Stimulated activated naive CD8-positive, alpha-beta T cell treated with anti-CD3 and anti-CD28 coated beads, Interleukin-15, amount 100 ng/mL, for 72 hours (primary cell): ENCODE measurements at regions not wholly inside any gene's neighbourhood (a gene's known extent, or its start where the extent isn't known, plus 50 kb on each side); places are given as distances from the start of the nearest gene placed in this dataset.
"Not testable (repeated sequence)": the region's sequence is repeated elsewhere in the genome, so short reads cannot be mapped to it uniquely, and the experiment has no call there.

Experiments used
- ATAC-seq: fragments of 150-1000 bp; cut with Tn5 transposase; 2 replicates; pipeline ENCODE4 v1.10.0; 2021; ENCODE audit warnings: mild to moderate bottlenecking, moderate library complexity
- DNase-seq, 2 donors: peaks; one replicate each; pipeline ENCODE4 v3.0.0; 2021 to 2022
- H3K27ac Mint-ChIP-seq, 2 donors: one replicate each; pipeline ENCODE4 v1.8.0; 2022; ENCODE audit warnings: mild to moderate bottlenecking in 2 of 2, mixed read lengths in 2 of 2, moderate library complexity in 2 of 2
- H3K27me3 Mint-ChIP-seq: one replicate; pipeline ENCODE4 v1.8.0; 2022; ENCODE audit warnings: mixed read lengths
- H3K4me1 Mint-ChIP-seq: one replicate; pipeline ENCODE4 v1.8.0; 2022; ENCODE audit warnings: mild to moderate bottlenecking, mixed read lengths
- H3K4me3 Mint-ChIP-seq, 2 donors: one replicate each; pipeline ENCODE4 v1.8.0; 2022; ENCODE audit warnings: mild to moderate bottlenecking in 2 of 2, mixed read lengths in 2 of 2, moderate library complexity in 1 of 2
- H3K9me3 Mint-ChIP-seq, 2 donors: one replicate each; pipeline ENCODE4 v1.8.0; 2022; ENCODE audit warnings: mixed read lengths in 2 of 2

GRCh38 chr16:33913601-33914000 lies 454.2 kb downstream of the TP53TG3F start:
- not testable (repeated sequence) for H3K9me3 Mint-ChIP-seq, H3K27me3 Mint-ChIP-seq, H3K27ac Mint-ChIP-seq, ATAC-seq, DNase-seq, H3K4me3 Mint-ChIP-seq, H3K4me1 Mint-ChIP-seq

- not testable (repeated sequence) for H3K4me3 Mint-ChIP-seq, H3K27ac Mint-ChIP-seq, H3K27me3 Mint-ChIP-seq, H3K4me1 Mint-ChIP-seq, DNase-seq, H3K9me3 Mint-ChIP-seq
- peak; percentile 60 for ATAC-seq
Measured at GRCh38 chr16:33920761-33921545, 461.5 kb downstream of the TP53TG3F start.

GRCh38 chr16:33922914-33923313 lies 463.5 kb downstream of the TP53TG3F start:
- H3K27me3 Mint-ChIP-seq, DNase-seq, H3K4me1 Mint-ChIP-seq, ATAC-seq, H3K4me3 Mint-ChIP-seq, H3K27ac Mint-ChIP-seq, H3K9me3 Mint-ChIP-seq: not testable (repeated sequence)

GRCh38 chr16:33928026-33928425 lies 468.6 kb downstream of the TP53TG3F start:
- H3K4me1 Mint-ChIP-seq, H3K9me3 Mint-ChIP-seq, DNase-seq, ATAC-seq, H3K4me3 Mint-ChIP-seq, H3K27ac Mint-ChIP-seq, H3K27me3 Mint-ChIP-seq: not testable (repeated sequence)

GRCh38 chr16:33932191-33932590 lies 472.8 kb downstream of the TP53TG3F start:
- not testable (repeated sequence) for H3K9me3 Mint-ChIP-seq, H3K4me3 Mint-ChIP-seq, H3K27ac Mint-ChIP-seq, H3K27me3 Mint-ChIP-seq, DNase-seq, H3K4me1 Mint-ChIP-seq, ATAC-seq

- not testable (repeated sequence) for H3K9me3 Mint-ChIP-seq, DNase-seq, H3K4me3 Mint-ChIP-seq, H3K27me3 Mint-ChIP-seq, H3K27ac Mint-ChIP-seq, ATAC-seq, H3K4me1 Mint-ChIP-seq
Measured at GRCh38 chr16:33933039-33933438, 473.6 kb downstream of the TP53TG3F start.

- not testable (repeated sequence) for H3K9me3 Mint-ChIP-seq, H3K4me3 Mint-ChIP-seq, H3K27me3 Mint-ChIP-seq, DNase-seq, ATAC-seq, H3K4me1 Mint-ChIP-seq, H3K27ac Mint-ChIP-seq
Measured at GRCh38 chr16:33935766-33936165, 476.4 kb downstream of the TP53TG3F start.

- H3K27ac Mint-ChIP-seq, H3K4me1 Mint-ChIP-seq, H3K9me3 Mint-ChIP-seq, H3K27me3 Mint-ChIP-seq, ATAC-seq, H3K4me3 Mint-ChIP-seq, DNase-seq: not testable (repeated sequence)
Measured at GRCh38 chr16:33938097-33938496, 478.7 kb downstream of the TP53TG3F start.

GRCh38 chr16:33961536-33961935 lies 502.1 kb downstream of the TP53TG3F start:
- H3K27me3 Mint-ChIP-seq, H3K4me3 Mint-ChIP-seq, H3K4me1 Mint-ChIP-seq, H3K27ac Mint-ChIP-seq, ATAC-seq, H3K9me3 Mint-ChIP-seq: not testable (repeated sequence)
- DNase-seq: peak; percentile 6 to 26

GRCh38 chr16:33965534-33965933 lies 506.1 kb downstream of the TP53TG3F start:
- not testable (repeated sequence) for DNase-seq, H3K27me3 Mint-ChIP-seq, H3K9me3 Mint-ChIP-seq, ATAC-seq, H3K4me3 Mint-ChIP-seq, H3K27ac Mint-ChIP-seq, H3K4me1 Mint-ChIP-seq

GRCh38 chr16:33966855-33967254 lies 507.4 kb downstream of the TP53TG3F start:
- ATAC-seq, H3K27me3 Mint-ChIP-seq, H3K9me3 Mint-ChIP-seq, H3K4me1 Mint-ChIP-seq, H3K4me3 Mint-ChIP-seq, H3K27ac Mint-ChIP-seq, DNase-seq: not testable (repeated sequence)

GRCh38 chr16:33974557-33974956 lies 515.1 kb downstream of the TP53TG3F start:
- ATAC-seq: not testable (repeated sequence)

GRCh38 chr16:33975744-33976143 lies 516.3 kb downstream of the TP53TG3F start:
- H3K27me3 Mint-ChIP-seq, H3K4me3 Mint-ChIP-seq, H3K27ac Mint-ChIP-seq, DNase-seq, H3K4me1 Mint-ChIP-seq, H3K9me3 Mint-ChIP-seq: not testable (repeated sequence)
- peak; percentile 69 for ATAC-seq

More at GRCh38 chr16:33974557-33974956, 515.1 kb downstream of the TP53TG3F start:
- not testable (repeated sequence) for H3K9me3 Mint-ChIP-seq, H3K27me3 Mint-ChIP-seq, DNase-seq, H3K4me3 Mint-ChIP-seq, H3K4me1 Mint-ChIP-seq, H3K27ac Mint-ChIP-seq

GRCh38 chr16:33976521-33976920 lies 517.1 kb downstream of the TP53TG3F start:
- not testable (repeated sequence) for H3K4me3 Mint-ChIP-seq, H3K27me3 Mint-ChIP-seq, H3K27ac Mint-ChIP-seq, DNase-seq, H3K9me3 Mint-ChIP-seq, H3K4me1 Mint-ChIP-seq
- ATAC-seq: peak; percentile 6

- not testable (repeated sequence) for H3K27me3 Mint-ChIP-seq, ATAC-seq, H3K4me3 Mint-ChIP-seq, H3K9me3 Mint-ChIP-seq, H3K4me1 Mint-ChIP-seq, DNase-seq, H3K27ac Mint-ChIP-seq
Measured at GRCh38 chr16:33978784-33979183, 519.4 kb downstream of the TP53TG3F start.

- H3K4me3 Mint-ChIP-seq, H3K4me1 Mint-ChIP-seq, ATAC-seq, DNase-seq, H3K27me3 Mint-ChIP-seq, H3K27ac Mint-ChIP-seq, H3K9me3 Mint-ChIP-seq: not testable (repeated sequence)
Measured at GRCh38 chr16:33979613-33980012, 520.2 kb downstream of the TP53TG3F start.

- H3K4me3 Mint-ChIP-seq, H3K27me3 Mint-ChIP-seq, H3K4me1 Mint-ChIP-seq, H3K27ac Mint-ChIP-seq, H3K9me3 Mint-ChIP-seq, ATAC-seq, DNase-seq: not testable (repeated sequence)
Measured at GRCh38 chr16:33980736-33981135, 521.3 kb downstream of the TP53TG3F start.
